NCI-H526 (cell line): ENCODE measurements at regions not wholly inside any gene's neighbourhood (a gene's known extent, or its start where the extent isn't known, plus 50 kb on each side); places are given as distances from the start of the nearest gene placed in this dataset.

Experiments
- DNase-seq, 2 experiments: peaks; one replicate each; lab custom pipeline; 2025; lab: John Stamatoyannopoulos, UW

GRCh38 chr4:28973587-28974350, 1746.4 kb upstream of the PCDH7 start:
- DNase-seq: no peak

DNA sequence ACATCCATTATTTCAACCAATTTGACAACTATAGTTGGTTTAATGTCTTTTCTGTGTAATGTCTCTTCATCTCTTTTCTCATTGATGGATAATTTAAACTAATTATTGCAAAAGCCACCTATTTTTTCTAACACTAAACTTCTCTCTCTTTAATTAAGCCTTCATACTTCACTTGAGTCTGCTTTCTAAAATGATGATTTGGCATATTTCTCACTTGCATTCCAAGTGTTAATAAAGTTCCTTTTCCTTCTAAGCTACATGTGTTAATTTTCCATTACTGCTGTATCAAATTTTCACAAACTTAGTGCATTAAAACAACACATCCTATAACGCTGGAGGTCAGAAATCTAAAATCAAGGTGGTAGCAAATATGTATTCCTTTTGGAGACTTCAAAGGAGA, 1743.8 kb upstream of the PCDH7 start:
- DNase-seq: no peak

DNA sequence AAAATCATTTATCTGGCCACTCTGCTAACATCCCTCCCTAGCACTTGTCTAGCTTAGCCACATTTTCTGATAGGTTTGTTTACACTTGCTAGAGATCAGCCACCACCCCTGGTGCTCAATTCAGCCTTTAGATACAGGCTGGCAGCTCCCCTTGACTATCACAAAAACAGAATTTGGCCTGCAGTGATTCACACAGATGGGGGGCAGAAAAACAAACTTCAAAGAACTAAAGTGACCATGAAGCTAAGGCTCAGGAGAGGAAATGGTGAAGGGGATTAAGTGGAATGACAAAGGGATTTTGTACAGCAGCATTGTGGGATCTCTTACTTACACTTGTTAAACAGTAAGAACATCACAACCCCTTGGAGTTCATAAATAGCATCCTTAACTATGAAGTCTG, 1718.0 kb upstream of the PCDH7 start:
- DNase-seq: no peak

GRCh38 chr4:29005838-29006237, 1714.3 kb upstream of the PCDH7 start:
- DNase-seq: no peak

DNA sequence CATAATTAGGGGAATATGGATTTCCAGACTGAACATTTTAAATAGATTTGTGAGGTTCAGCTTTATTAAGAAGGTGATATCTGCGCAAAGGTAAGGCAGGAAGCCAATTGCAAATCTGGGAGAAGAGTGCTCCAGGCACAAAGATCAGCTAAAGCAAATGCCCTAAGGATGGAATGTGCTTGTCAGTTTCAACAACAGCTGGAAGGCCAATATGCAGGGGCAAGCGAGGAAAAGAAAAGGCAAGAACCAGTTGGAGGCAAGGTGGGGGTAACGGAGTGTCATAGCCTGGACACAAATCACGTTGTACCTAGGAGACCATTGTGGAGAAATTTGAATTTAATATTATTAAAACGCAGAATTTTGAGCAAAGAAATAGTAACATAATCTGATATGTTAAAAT, 1710.3 kb upstream of the PCDH7 start:
- DNase-seq: no peak

DNA sequence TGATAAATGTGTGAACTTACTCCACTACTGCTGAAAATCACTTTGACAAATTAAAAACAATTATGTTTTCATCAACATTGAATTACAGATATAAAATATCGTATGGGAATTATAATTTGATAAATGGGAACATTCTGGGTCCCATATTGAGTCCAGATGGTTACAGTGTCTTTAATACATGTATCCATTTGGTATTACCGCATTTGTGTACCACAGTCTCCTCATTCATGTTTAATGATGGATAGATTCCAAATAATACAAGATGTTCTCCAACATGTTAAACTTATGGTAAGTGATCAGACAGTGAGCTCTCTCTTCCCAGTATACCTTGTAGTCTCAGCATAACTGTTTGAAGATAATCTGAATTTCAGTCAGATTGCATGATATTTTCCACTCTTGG, 1706.8 kb upstream of the PCDH7 start:
- DNase-seq: no peak

- no peak for DNase-seq
Observed at GRCh38 chr4:29014555-29014954, 1705.6 kb upstream of the PCDH7 start.

DNA sequence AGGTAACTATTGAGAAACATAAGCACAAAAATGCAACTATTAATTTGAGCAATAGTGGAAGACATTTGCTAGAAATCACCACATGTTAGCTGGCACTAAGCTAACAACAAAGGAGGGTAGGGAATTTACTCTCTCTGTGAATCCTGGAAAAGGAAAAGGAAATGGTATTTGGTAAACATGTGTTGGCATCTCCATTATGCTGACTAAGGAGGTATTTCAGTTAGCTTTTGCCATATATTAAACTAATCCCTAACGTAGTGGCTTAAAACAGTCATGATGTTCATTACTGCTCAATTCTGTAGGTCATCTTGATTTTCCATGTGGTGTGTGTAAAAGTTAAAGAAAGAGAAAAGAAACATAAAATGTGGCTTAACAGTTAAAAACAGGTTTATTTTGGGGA, 1686.5 kb upstream of the PCDH7 start:
- DNase-seq: no peak

GRCh38 chr4:29037501-29037900, 1682.7 kb upstream of the PCDH7 start:
- DNase-seq: no peak

GRCh38 chr4:29043411-29043810, 1676.8 kb upstream of the PCDH7 start:
- DNase-seq: no peak

- DNase-seq: no peak
Observed at GRCh38 chr4:29046186-29046585, 1674.0 kb upstream of the PCDH7 start.

GRCh38 chr4:29046781-29047180, 1673.4 kb upstream of the PCDH7 start:
- no peak for DNase-seq

- DNase-seq: no peak
Observed at GRCh38 chr4:29047341-29048041, 1672.7 kb upstream of the PCDH7 start.

- DNase-seq: no peak
Observed at GRCh38 chr4:29051381-29051965, 1668.7 kb upstream of the PCDH7 start.

GRCh38 chr4:29052266-29052665, 1667.9 kb upstream of the PCDH7 start:
- no peak for DNase-seq

DNA sequence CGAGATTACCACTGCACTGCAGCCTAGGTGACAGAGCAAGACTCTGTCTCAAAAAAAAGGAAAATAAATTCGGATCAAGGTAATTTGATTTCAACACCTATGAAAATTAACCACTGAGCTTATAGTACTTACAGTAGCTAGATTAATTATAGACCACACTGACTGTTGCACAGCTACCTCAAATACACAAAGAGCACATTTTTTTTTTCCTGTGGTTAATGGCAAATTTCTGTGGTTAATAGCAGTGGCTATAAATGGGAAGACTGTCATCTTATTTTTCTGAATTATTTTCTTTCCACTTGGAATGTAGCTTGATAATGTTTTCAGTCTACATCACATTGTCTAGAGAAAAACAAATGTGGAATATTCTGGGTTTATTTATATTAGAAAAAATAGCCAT, 1661.6 kb upstream of the PCDH7 start:
- no peak for DNase-seq

DNA sequence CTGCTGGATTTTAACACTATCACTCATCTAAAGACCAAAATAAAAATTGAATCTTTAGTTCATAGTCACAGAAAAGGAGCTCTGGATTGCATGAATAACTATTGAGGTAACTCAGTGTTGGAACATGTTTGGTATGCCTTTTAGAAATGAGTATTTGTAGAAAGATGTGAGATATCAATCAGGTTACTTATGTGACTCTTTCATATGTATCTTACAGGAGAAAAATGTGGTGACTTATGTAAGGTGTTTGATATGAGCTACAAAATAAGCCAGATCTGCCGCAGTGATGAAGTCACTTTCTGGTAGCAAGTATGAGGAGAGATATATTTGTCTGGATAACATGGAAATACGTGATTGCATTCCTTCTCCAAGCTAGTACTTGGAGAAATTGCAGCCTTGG, 1653.3 kb upstream of the PCDH7 start:
- no peak for DNase-seq

DNA sequence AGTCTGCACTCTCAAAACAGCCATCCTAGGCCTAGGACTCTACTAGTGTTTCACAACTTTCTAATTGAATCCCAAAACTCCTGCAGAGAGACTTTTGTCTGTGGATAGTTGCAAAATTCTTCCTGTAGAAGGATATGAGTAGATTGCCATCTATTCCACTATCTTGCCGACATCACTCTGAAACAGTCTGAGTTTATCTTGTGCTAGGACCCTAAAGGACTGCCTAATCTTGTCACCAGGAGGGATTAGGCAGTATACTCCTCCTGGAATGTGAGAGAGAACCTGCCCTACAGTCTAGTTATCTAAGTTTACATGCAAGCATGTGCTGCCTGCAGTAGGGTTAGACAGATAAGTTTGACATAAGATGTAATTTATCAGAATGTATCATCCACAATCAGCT, 1646.6 kb upstream of the PCDH7 start:
- no peak for DNase-seq

GRCh38 chr4:29075366-29075765, 1644.8 kb upstream of the PCDH7 start:
- DNase-seq: no peak

GRCh38 chr4:29079260-29079659, 1640.9 kb upstream of the PCDH7 start:
- DNase-seq: no peak

DNA sequence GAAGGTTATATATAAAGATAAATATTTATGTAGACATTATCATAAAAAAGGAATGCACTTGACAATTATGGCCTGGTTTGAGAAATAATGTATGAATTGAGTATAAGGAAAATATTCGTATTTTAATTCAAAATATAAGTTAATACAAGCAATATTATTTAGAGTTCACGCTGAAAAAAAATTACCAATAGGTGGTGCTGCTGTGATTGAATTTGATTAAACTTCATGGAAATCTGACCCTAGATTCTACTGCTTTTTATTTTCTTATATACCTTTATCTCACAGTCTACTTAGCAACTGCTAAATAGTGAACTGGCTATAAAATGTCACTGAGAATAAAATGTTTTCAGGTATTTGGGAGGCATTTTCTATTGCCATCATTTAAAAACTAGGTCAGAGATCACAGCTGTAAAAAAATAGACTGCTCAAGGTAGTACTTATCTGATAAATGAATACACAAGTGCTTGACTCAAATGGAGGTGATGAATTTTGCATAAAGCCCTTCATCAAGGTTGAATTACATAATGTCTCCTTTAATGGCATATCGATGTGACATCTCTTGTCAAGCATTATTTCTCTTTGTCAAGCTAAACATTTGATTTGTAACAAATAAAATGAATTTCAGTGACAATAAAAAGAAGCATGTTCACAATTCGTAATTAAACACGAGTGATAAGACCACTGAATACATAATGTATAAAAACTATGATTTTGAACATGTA, 1638.8 kb upstream of the PCDH7 start:
- peak in 1 of 2 experiments; percentile 0 for DNase-seq

GRCh38 chr4:29082684-29083083, 1637.5 kb upstream of the PCDH7 start:
- DNase-seq: no peak

- DNase-seq: no peak
Observed at GRCh38 chr4:29085748-29086147, 1634.4 kb upstream of the PCDH7 start.
